Neural progenitor cell (in vitro differentiated cells): ENCODE measurements at regions not wholly inside any gene's neighbourhood (a gene's known extent, or its start where the extent isn't known, plus 50 kb on each side); places are given as distances from the start of the nearest gene placed in this dataset.

Source experiments
- DNase-seq: peaks from one replicate; pipeline ENCODE4 v3.0.0-alpha.2; 2016; ENCODE audit warnings: low spot score
- H2AFZ ChIP-seq: fragments of 200-600 bp; sonication (generic); replicated peaks from 2 replicates; pipeline ENCODE4 v1.6.1; 2016; ENCODE audit warnings: antibody characterized with exemption
- H3F3A ChIP-seq: fragments of 200-600 bp; sonication (generic); 2 replicates; pipeline ENCODE4 v1.6.1; 2016; ENCODE audit warnings: antibody characterized with exemption, low read depth
- H3K27ac ChIP-seq: fragments of 200-600 bp; sonication (generic); 2 replicates; pipeline ENCODE4 v1.5.1; 2016; ENCODE audit warnings: mild to moderate bottlenecking
- H3K27me3 ChIP-seq: fragments of 200-600 bp; sonication (generic); 2 replicates; pipeline ENCODE4 v1.6.1; 2016; ENCODE audit warnings: mild to moderate bottlenecking, moderate library complexity
- H3K36me3 ChIP-seq: fragments of 200-600 bp; sonication (generic); 2 replicates; pipeline ENCODE4 v1.5.1; 2016
- H3K4me1 ChIP-seq: fragments of 200-600 bp; sonication (generic); 2 replicates; pipeline ENCODE4 v1.6.1; 2016; ENCODE audit warnings: mixed run types
- H3K4me2 ChIP-seq: fragments of 200-600 bp; sonication (generic); 2 replicates; pipeline ENCODE4 v1.6.1; 2016
- H3K4me3 ChIP-seq: fragments of 200-600 bp; sonication (generic); 2 replicates; pipeline ENCODE4 v1.5.1; 2016
- H3K79me2 ChIP-seq: fragments of 200-600 bp; sonication (generic); 2 replicates; pipeline ENCODE4 v1.6.1; 2016; ENCODE audit warnings: low read depth
- H3K9ac ChIP-seq: fragments of 200-600 bp; sonication (generic); 2 replicates; pipeline ENCODE4 v1.6.1; 2016
- H3K9me3 ChIP-seq: fragments of 200-600 bp; sonication (generic); 2 replicates; pipeline ENCODE4 v1.5.1; 2016; ENCODE audit warnings: low read depth
- H4K20me1 ChIP-seq: fragments of 200-600 bp; sonication (generic); 2 replicates; pipeline ENCODE4 v1.6.1; 2016; ENCODE audit warnings: low read depth
- H3K27ac Mint-ChIP-seq: 3 replicates; pipeline ENCODE4 v1.8.0; 2021; ENCODE audit warnings: mixed read lengths
- H3K27me3 Mint-ChIP-seq: 2 replicates; pipeline ENCODE4 v1.8.0; 2022; ENCODE audit warnings: low read depth, mild to moderate bottlenecking, inconsistent platforms, moderate library complexity, mixed read lengths; ENCODE audit not compliant: insufficient read depth
- H3K36me3 Mint-ChIP-seq: 3 replicates; pipeline ENCODE4 v1.8.0; 2021; ENCODE audit warnings: mixed read lengths
- H3K4me1 Mint-ChIP-seq: 3 replicates; pipeline ENCODE4 v1.8.0; 2021; ENCODE audit warnings: mixed read lengths
- H3K4me3 Mint-ChIP-seq: 3 replicates; pipeline ENCODE4 v1.8.0; 2021; ENCODE audit warnings: mild to moderate bottlenecking, moderate library complexity, mixed read lengths
- H3K9me3 Mint-ChIP-seq: 3 replicates; pipeline ENCODE4 v1.8.0; 2020; ENCODE audit warnings: mixed read lengths
- CTCF ChIP-seq: fragments of 200-600 bp; sonication (generic); IDR thresholded peaks from 2 replicates; pipeline ENCODE4 v1.5.1; 2017; ENCODE audit warnings: antibody characterized with exemption, mild to moderate bottlenecking
- EZH2 ChIP-seq: fragments of 200-600 bp; sonication (generic); IDR thresholded peaks from 2 replicates; pipeline ENCODE4 v1.6.1; 2017; ENCODE audit warnings: antibody characterized with exemption, mild to moderate bottlenecking, moderate library complexity
- EZH2phosphoT487 ChIP-seq: fragments of 200-600 bp; sonication (generic); IDR thresholded peaks from 2 replicates; pipeline ENCODE4 v1.6.1; 2017; ENCODE audit warnings: antibody characterized with exemption

DNA sequence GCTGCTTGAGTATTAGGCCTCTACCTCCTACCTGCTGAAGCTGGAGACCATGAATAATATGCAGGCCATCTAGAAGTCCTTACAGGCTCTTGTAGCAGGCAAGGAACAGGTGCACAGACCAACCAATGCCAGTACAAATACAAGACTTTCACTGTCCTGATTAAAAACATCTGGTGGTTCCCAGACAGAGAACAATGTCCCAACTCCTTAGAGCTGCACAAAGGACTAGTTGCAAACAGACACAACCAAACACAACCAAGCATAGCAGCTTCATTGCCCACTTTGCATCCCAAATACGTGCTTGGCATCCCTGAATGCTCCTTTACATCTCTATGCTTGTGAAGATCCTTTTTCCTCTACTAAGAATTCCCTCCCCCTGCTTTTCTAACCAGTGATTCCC, 98.1 kb upstream of the CXADR start:
- H3K4me1 Mint-ChIP-seq = peaks cover 25% of the 10 kb centered on the region
- Histone ChIP-seq H3K9me3 (no peaks in the 10 kb centered on the region), H3K9ac (no peak overlapping the region), H3K79me2 (no peaks in the 10 kb centered on the region), H3K4me3 (no peak overlapping the region), H3K36me3 (no peaks in the 10 kb centered on the region), H3K27ac (no peak overlapping the region), H3K27me3 (no peaks in the 10 kb centered on the region), H4K20me1 (no peaks in the 10 kb centered on the region), H3F3A (peaks cover 12% of the 10 kb centered on the region), H2AFZ (peak overlapping the region; percentile 85), H3K4me2 (no peak overlapping the region), H3K4me1 (peaks cover 20% of the 10 kb centered on the region)
- TF ChIP-seq EZH2 (no peak), EZH2phosphoT487 (no peak), CTCF (no peak)
- H3K9me3 Mint-ChIP-seq = peaks cover 8% of the 10 kb centered on the region
- peak overlapping the region; percentile 17 for H3K27ac Mint-ChIP-seq
- no peak for DNase-seq
- H3K4me3 Mint-ChIP-seq = no peak overlapping the region
- H3K36me3 Mint-ChIP-seq = peaks cover 2% of the 10 kb centered on the region
- peaks cover 9% of the 10 kb centered on the region for H3K27me3 Mint-ChIP-seq

- Mint-ChIP-seq H3K4me3 (no peak overlapping the region), H3K27me3 (peaks cover 9% of the 10 kb centered on the region), H3K27ac (no peak overlapping the region), H3K36me3 (no peaks in the 10 kb centered on the region), H3K4me1 (peaks cover 23% of the 10 kb centered on the region), H3K9me3 (peaks cover 4% of the 10 kb centered on the region)
- TF ChIP-seq CTCF = no peak
- TF ChIP-seq EZH2 = no peak
- TF ChIP-seq EZH2phosphoT487 = no peak
- H3K4me2 ChIP-seq = no peak overlapping the region
- DNase-seq = no peak
- H3K4me1 ChIP-seq = peaks cover 20% of the 10 kb centered on the region
- H3K9ac ChIP-seq = no peak overlapping the region
- no peaks in the 10 kb centered on the region for H3K9me3 ChIP-seq
- no peak overlapping the region for H3K4me3 ChIP-seq
- H3K36me3 ChIP-seq = no peaks in the 10 kb centered on the region
- no peaks in the 10 kb centered on the region for H3K27me3 ChIP-seq
- peaks cover 12% of the 10 kb centered on the region for H3F3A ChIP-seq
- peak overlapping the region; percentile 82 for H2AFZ ChIP-seq
- no peak overlapping the region for H3K27ac ChIP-seq
- H3K79me2 ChIP-seq = no peaks in the 10 kb centered on the region
- H4K20me1 ChIP-seq = no peaks in the 10 kb centered on the region
Observed at GRCh38 chr21:17416139-17416538, 96.7 kb upstream of the CXADR start.

DNA sequence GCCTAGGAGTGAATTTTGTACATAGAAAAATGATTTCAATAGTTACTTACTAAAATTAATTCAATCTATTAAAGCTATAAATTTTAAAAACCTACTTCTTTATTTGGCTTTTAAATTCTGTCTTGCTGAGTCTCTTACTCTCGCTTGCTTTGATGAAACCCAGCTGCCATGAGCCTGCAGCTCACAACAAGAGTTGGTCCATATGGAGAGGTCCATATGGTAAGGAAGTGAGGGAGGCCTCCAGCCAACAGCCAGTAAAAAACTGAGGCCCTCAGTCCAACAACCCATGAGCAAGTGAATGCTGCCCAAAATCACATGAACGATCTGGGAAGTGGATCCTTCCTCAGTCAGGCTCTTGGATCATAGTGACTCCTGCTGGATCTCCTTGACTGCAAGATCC, 89.9 kb upstream of the CXADR start:
- no peak overlapping the region for H3K4me3 Mint-ChIP-seq
- H3K27me3 Mint-ChIP-seq = peaks cover 5% of the 10 kb centered on the region
- no peaks in the 10 kb centered on the region for H3K27me3 ChIP-seq
- peaks cover 8% of the 10 kb centered on the region for H3K4me1 Mint-ChIP-seq
- TF ChIP-seq EZH2phosphoT487 (no peak), CTCF (no peak), EZH2 (no peak)
- H3K9me3 ChIP-seq = no peaks in the 10 kb centered on the region
- no peak overlapping the region for H3K4me2 ChIP-seq
- H3K36me3 ChIP-seq = no peaks in the 10 kb centered on the region
- H2AFZ ChIP-seq = no peak overlapping the region
- no peak overlapping the region for H3K27ac Mint-ChIP-seq
- no peak for DNase-seq
- peaks cover 6% of the 10 kb centered on the region for H3K9me3 Mint-ChIP-seq
- no peak overlapping the region for H3K9ac ChIP-seq
- no peak overlapping the region for H3K4me3 ChIP-seq
- H3K27ac ChIP-seq = no peak overlapping the region
- H3K4me1 ChIP-seq = no peaks in the 10 kb centered on the region
- H3K79me2 ChIP-seq = no peaks in the 10 kb centered on the region
- H3F3A ChIP-seq = no peaks in the 10 kb centered on the region
- H3K36me3 Mint-ChIP-seq = peaks cover 3% of the 10 kb centered on the region
- no peaks in the 10 kb centered on the region for H4K20me1 ChIP-seq
